Tibial nerve (tissue), 3 donors: ENCODE measurements at regions not wholly inside any gene's neighbourhood (a gene's known extent, or its start where the extent isn't known, plus 50 kb on each side); places are given as distances from the start of the nearest gene placed in this dataset.

Experiments
- POLR2A ChIP-seq, 2 donors: fragments of 450-650 bp; IDR thresholded peaks; one replicate each; pipeline ENCODE4 v1.6.1; 2017; ENCODE audit warnings: antibody characterized with exemption in 2 of 2, mild to moderate bottlenecking in 2 of 2, moderate library complexity in 2 of 2
- TF ChIP-seq, protein P1 (sequence below), 5 experiments: fragments of 200-600 bp in 3 of 5; fragments of 450-650 bp in 2 of 5; sonication (generic) in 3 of 5; IDR thresholded peaks; one replicate each; pipeline ENCODE4 v1.5.1; 2016 to 2019; ENCODE audit warnings: antibody characterized with exemption in 5 of 5, mild to moderate bottlenecking in 3 of 5, moderate library complexity in 2 of 5

DNA sequence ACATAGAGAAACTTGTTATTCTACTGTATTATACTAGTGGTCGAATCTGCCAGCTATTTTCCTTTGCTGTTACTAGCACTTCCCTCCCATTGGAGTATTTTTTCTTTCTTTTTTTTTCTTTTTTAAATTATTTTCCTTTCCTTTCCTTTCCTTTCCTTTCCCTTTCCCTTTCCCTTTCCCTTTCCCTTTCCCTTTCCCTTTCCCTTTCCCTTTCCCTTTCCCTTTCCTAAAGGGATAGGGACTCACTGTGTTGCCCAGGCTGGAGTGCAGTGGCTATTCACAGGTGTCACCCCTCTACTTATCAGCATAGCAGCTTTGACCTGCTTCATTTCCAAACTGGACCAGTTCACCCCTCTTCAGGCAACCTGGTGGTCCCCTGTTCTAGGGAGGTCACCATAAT is 212.6 kb upstream of the SP4 start:
- TF ChIP-seq POLR2A (IDR thresholded peaks at IDR 0.05), result no peak
- TF ChIP-seq, protein P1, sequence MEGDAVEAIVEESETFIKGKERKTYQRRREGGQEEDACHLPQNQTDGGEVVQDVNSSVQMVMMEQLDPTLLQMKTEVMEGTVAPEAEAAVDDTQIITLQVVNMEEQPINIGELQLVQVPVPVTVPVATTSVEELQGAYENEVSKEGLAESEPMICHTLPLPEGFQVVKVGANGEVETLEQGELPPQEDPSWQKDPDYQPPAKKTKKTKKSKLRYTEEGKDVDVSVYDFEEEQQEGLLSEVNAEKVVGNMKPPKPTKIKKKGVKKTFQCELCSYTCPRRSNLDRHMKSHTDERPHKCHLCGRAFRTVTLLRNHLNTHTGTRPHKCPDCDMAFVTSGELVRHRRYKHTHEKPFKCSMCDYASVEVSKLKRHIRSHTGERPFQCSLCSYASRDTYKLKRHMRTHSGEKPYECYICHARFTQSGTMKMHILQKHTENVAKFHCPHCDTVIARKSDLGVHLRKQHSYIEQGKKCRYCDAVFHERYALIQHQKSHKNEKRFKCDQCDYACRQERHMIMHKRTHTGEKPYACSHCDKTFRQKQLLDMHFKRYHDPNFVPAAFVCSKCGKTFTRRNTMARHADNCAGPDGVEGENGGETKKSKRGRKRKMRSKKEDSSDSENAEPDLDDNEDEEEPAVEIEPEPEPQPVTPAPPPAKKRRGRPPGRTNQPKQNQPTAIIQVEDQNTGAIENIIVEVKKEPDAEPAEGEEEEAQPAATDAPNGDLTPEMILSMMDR (IDR thresholded peaks at IDR 0.05), result no peak
